ENCODE measurements at regions not wholly inside any gene's neighbourhood (a gene's known extent, or its start where the extent isn't known, plus 50 kb on each side); places are given as distances from the start of the nearest gene placed in this dataset.

DNA sequence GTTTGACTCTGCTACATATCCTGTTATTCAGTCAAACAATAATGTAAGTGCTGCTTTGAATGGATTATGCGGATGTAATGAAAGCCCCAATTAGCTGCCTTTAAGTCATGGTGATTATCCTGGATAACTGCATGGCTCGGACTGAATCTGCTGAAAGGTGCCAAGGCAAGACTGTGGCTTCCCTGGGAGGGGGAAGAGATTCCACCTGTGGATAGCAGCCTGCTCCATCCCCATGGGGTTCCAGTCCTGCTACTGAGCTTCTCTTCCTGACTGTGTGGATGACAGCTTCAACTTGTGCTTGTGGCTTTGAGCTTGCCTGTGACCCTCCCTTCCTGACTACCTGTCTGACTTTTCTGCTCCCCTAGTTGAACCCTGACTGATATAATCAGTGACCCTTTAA lies 540.0 kb upstream of the GYPC start:
- Histone ChIP-seq H4K20me1 (replicated peaks; ENCODE audit: insufficient read depth) (no peaks in the 10 kb centered on the region), H2AFZ (no peak overlapping the region), H3K4me2 (no peak overlapping the region; the same call in 1 of the 2 replicates), H3K27me3 (ENCODE audit: insufficient read depth) (no peaks in the 10 kb centered on the region), H3K36me3 (ENCODE audit: insufficient read depth) (no peaks in the 10 kb centered on the region), H3K4me3 (no peak overlapping the region), H3K79me2 (replicated peaks; ENCODE audit: insufficient read depth) (no peaks in the 10 kb centered on the region), H3K27ac (ENCODE audit: low read depth) (no peak overlapping the region), H3K9me2 (ENCODE audit: insufficient read depth) (0 out of 2 replicates have a peak, but pooled peaks cover 2% of the 10 kb centered on the region), H3K4me1 (ENCODE audit: insufficient read depth) (no peaks in the 10 kb centered on the region; the same call in 1 of the 2 replicates), H3F3A (replicated peaks; ENCODE audit: low read depth) (no peaks in the 10 kb centered on the region)
- H3K4me1 Mint-ChIP-seq, result peaks cover 21% of the 10 kb centered on the region
- H3K27ac Mint-ChIP-seq, result no peak overlapping the region
- H3K4me3 Mint-ChIP-seq, result no peak overlapping the region
- peaks cover 4% of the 10 kb centered on the region for H3K27me3 Mint-ChIP-seq (ENCODE audit: insufficient read depth, low read depth, poor library complexity)
- ATAC-seq, result peak; percentile 79
- no peaks in the 10 kb centered on the region for H3K9me3 Mint-ChIP-seq
- no peaks in the 10 kb centered on the region for H3K36me3 Mint-ChIP-seq (ENCODE audit: low read depth)
- peak; percentile 3 for DNase-seq (ENCODE audit: low spot score)
- TF ChIP-seq JUNB (IDR thresholded peaks at IDR 0.05; ENCODE audit: unreplicated experiment) (no peak), NANOG (IDR thresholded peaks at IDR 0.05; ENCODE audit: borderline replicate concordance) (no peak), ZNF462 (CRISPR knock-in tag; IDR thresholded peaks at IDR 0.05) (peak; percentile 64), STAT1 (IDR thresholded peaks at IDR 0.05; ENCODE audit: unreplicated experiment) (no peak), EZH2 (IDR thresholded peaks at IDR 0.05; ENCODE audit: low read depth, unreplicated experiment) (no peak)

GRCh38 chr2:126117886-126118285 lies 538.1 kb upstream of the GYPC start:
- H4K20me1 ChIP-seq (replicated peaks; ENCODE audit: insufficient read depth), result no peaks in the 10 kb centered on the region
- H3K4me3 ChIP-seq, result no peak overlapping the region
- Mint-ChIP-seq H3K4me3 (no peak overlapping the region), H3K27ac (no peak overlapping the region), H3K9me3 (no peaks in the 10 kb centered on the region), H3K36me3 (ENCODE audit: low read depth) (no peaks in the 10 kb centered on the region), H3K27me3 (ENCODE audit: insufficient read depth, low read depth, poor library complexity) (peaks cover 4% of the 10 kb centered on the region), H3K4me1 (peaks cover 21% of the 10 kb centered on the region)
- H3F3A ChIP-seq (replicated peaks; ENCODE audit: low read depth), result no peaks in the 10 kb centered on the region
- no peak overlapping the region for H3K4me2 ChIP-seq
- no peak overlapping the region for H3K27ac ChIP-seq (ENCODE audit: low read depth)
- 0 out of 2 replicates have a peak, but pooled peaks cover 2% of the 10 kb centered on the region for H3K9me2 ChIP-seq (ENCODE audit: insufficient read depth)
- no peaks in the 10 kb centered on the region; the same call in 1 of the 2 replicates for H3K4me1 ChIP-seq (ENCODE audit: insufficient read depth)
- H3K79me2 ChIP-seq (replicated peaks; ENCODE audit: insufficient read depth), result no peaks in the 10 kb centered on the region
- H3K27me3 ChIP-seq (ENCODE audit: insufficient read depth), result no peaks in the 10 kb centered on the region
- TF ChIP-seq, protein P1, sequence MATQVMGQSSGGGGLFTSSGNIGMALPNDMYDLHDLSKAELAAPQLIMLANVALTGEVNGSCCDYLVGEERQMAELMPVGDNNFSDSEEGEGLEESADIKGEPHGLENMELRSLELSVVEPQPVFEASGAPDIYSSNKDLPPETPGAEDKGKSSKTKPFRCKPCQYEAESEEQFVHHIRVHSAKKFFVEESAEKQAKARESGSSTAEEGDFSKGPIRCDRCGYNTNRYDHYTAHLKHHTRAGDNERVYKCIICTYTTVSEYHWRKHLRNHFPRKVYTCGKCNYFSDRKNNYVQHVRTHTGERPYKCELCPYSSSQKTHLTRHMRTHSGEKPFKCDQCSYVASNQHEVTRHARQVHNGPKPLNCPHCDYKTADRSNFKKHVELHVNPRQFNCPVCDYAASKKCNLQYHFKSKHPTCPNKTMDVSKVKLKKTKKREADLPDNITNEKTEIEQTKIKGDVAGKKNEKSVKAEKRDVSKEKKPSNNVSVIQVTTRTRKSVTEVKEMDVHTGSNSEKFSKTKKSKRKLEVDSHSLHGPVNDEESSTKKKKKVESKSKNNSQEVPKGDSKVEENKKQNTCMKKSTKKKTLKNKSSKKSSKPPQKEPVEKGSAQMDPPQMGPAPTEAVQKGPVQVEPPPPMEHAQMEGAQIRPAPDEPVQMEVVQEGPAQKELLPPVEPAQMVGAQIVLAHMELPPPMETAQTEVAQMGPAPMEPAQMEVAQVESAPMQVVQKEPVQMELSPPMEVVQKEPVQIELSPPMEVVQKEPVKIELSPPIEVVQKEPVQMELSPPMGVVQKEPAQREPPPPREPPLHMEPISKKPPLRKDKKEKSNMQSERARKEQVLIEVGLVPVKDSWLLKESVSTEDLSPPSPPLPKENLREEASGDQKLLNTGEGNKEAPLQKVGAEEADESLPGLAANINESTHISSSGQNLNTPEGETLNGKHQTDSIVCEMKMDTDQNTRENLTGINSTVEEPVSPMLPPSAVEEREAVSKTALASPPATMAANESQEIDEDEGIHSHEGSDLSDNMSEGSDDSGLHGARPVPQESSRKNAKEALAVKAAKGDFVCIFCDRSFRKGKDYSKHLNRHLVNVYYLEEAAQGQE (IDR thresholded peaks at IDR 0.05; ENCODE audit: unreplicated experiment), result no peak
- H3K36me3 ChIP-seq (ENCODE audit: insufficient read depth), result no peaks in the 10 kb centered on the region
- ATAC-seq, result no peak
- no peak for DNase-seq (ENCODE audit: low spot score)
- no peak overlapping the region for H2AFZ ChIP-seq
